WTC11 (cell line): ENCODE measurements at regions not wholly inside any gene's neighbourhood (a gene's known extent, or its start where the extent isn't known, plus 50 kb on each side); places are given as distances from the start of the nearest gene placed in this dataset.

Experiments used
- ATAC-seq: fragments of 200-7000 bp; cut with Tn5 transposase; 2 replicates; pipeline ENCODE4 v1.10.0; 2021; ENCODE audit warnings: mild to moderate bottlenecking, moderate library complexity
- CTCF ChIA-PET: fragments of 300-600 bp; sonication (Branson Sonifier 250); formaldehyde crosslinking; loops from one replicate; lab custom pipeline; 2021; ENCODE audit warnings: antibody characterized with exemption; lab: Charles Lee
- POLR2A ChIA-PET: fragments of 350-600 bp; sonication (Branson Sonifier 250); formaldehyde crosslinking; loops from one replicate; lab custom pipeline; 2021; ENCODE audit warnings: antibody characterized with exemption; lab: Charles Lee
- DNase-seq: peaks from one replicate; pipeline ENCODE4 v3.0.0; 2021; ENCODE audit warnings: low spot score
- H3K27ac Mint-ChIP-seq: 2 replicates; pipeline ENCODE4 v1.8.0; 2021; ENCODE audit warnings: mixed read lengths
- H3K27me3 Mint-ChIP-seq: 2 replicates; pipeline ENCODE4 v1.8.0; 2021; ENCODE audit warnings: low read depth, mild to moderate bottlenecking, moderate library complexity, mixed read lengths
- H3K36me3 Mint-ChIP-seq: 2 replicates; pipeline ENCODE4 v1.8.0; 2021; ENCODE audit warnings: mixed read lengths
- H3K4me1 Mint-ChIP-seq: 2 replicates; pipeline ENCODE4 v1.8.0; 2022; ENCODE audit warnings: mixed read lengths
- H3K4me3 Mint-ChIP-seq: 2 replicates; pipeline ENCODE4 v1.8.0; 2021; ENCODE audit warnings: mild to moderate bottlenecking, moderate library complexity, mixed read lengths
- H3K9me3 Mint-ChIP-seq: 2 replicates; pipeline ENCODE4 v1.8.0; 2021; ENCODE audit warnings: mixed read lengths
- ATF6 ChIP-seq: sonication (generic); formaldehyde crosslinking; IDR thresholded peaks from 2 replicates; pipeline ENCODE4 v1.8.1; 2023; ENCODE audit warnings: mild to moderate bottlenecking, missing genetic modification reagents
- CREB1 ChIP-seq: sonication (generic); formaldehyde crosslinking; IDR thresholded peaks from 2 replicates; pipeline ENCODE4 v1.8.0; 2023; ENCODE audit warnings: mild to moderate bottlenecking, missing genetic modification reagents
- E2F4 ChIP-seq: sonication (generic); formaldehyde crosslinking; IDR thresholded peaks from 2 replicates; pipeline ENCODE4 v1.8.1; 2022; ENCODE audit warnings: low read depth, mild to moderate bottlenecking, moderate library complexity, missing genetic modification reagents, borderline replicate concordance
- E2F5 ChIP-seq: sonication (generic); formaldehyde crosslinking; IDR thresholded peaks from 2 replicates; pipeline ENCODE4 v1.8.1; 2022; ENCODE audit warnings: mild to moderate bottlenecking, moderate library complexity, missing genetic modification reagents
- EMX1 ChIP-seq: fragments of 250-450 bp; sonication (Bioruptor Pico); IDR thresholded peaks from 2 replicates; pipeline ENCODE4 v1.8.0; 2021; ENCODE audit warnings: mild to moderate bottlenecking
- GRHL2 ChIP-seq: fragments of 250-450 bp; sonication (Bioruptor Pico); IDR thresholded peaks from 2 replicates; pipeline ENCODE4 v1.8.0; 2022; ENCODE audit warnings: mild to moderate bottlenecking, moderate library complexity; ENCODE audit not compliant: insufficient replicate concordance, severe bottlenecking
- JAZF1 ChIP-seq: fragments of 250-450 bp; sonication (Bioruptor Pico); IDR thresholded peaks from 2 replicates; pipeline ENCODE4 v1.9.0; 2021; ENCODE audit warnings: moderate library complexity, mild to moderate bottlenecking, inconsistent platforms
- MLX ChIP-seq: sonication (generic); formaldehyde crosslinking; IDR thresholded peaks from 2 replicates; pipeline ENCODE4 v1.8.1; 2023; ENCODE audit warnings: mild to moderate bottlenecking, missing genetic modification reagents, moderate library complexity
- MXD4 ChIP-seq: fragments of 250-450 bp; sonication (Bioruptor Pico); IDR thresholded peaks from 2 replicates; pipeline ENCODE4 v1.8.0; 2021; ENCODE audit warnings: mild to moderate bottlenecking, moderate library complexity, borderline replicate concordance
- NFE2L1 ChIP-seq: sonication (generic); formaldehyde crosslinking; IDR thresholded peaks from 2 replicates; pipeline ENCODE4 v1.8.1; 2023; ENCODE audit warnings: missing genetic modification reagents
- NR2C2 ChIP-seq: sonication (generic); formaldehyde crosslinking; IDR thresholded peaks from 2 replicates; pipeline ENCODE4 v1.8.0; 2022; ENCODE audit warnings: mild to moderate bottlenecking, missing genetic modification reagents
- NR3C1 ChIP-seq: sonication (generic); formaldehyde crosslinking; conservative IDR thresholded peaks from 2 replicates; pipeline ENCODE4 v1.8.1; 2023; ENCODE audit warnings: low read depth, mild to moderate bottlenecking, missing genetic modification reagents
- PREB ChIP-seq: sonication (generic); formaldehyde crosslinking; IDR thresholded peaks from 2 replicates; pipeline ENCODE4 v1.8.1; 2022; ENCODE audit warnings: mild to moderate bottlenecking, missing genetic modification reagents, moderate library complexity, borderline replicate concordance
- RELA ChIP-seq: sonication (generic); formaldehyde crosslinking; IDR thresholded peaks from 2 replicates; pipeline ENCODE4 v1.8.1; 2022; ENCODE audit warnings: missing genetic modification reagents, mild to moderate bottlenecking, borderline replicate concordance
- RORB ChIP-seq: fragments of 250-450 bp; sonication (Bioruptor Pico); IDR thresholded peaks from 2 replicates; pipeline ENCODE4 v1.9.0; 2021; ENCODE audit warnings: mild to moderate bottlenecking
- SOX15 ChIP-seq: fragments of 250-450 bp; sonication (Bioruptor Pico); IDR thresholded peaks from 2 replicates; pipeline ENCODE4 v1.9.0; 2021; ENCODE audit warnings: mild to moderate bottlenecking
- SP1 ChIP-seq: sonication (generic); formaldehyde crosslinking; conservative IDR thresholded peaks from 2 replicates; pipeline ENCODE4 v1.8.1; 2022; ENCODE audit warnings: missing genetic modification reagents
- ZNF396 ChIP-seq: fragments of 250-450 bp; sonication (Bioruptor Pico); IDR thresholded peaks from 2 replicates; pipeline ENCODE4 v1.8.0; 2021; ENCODE audit warnings: mild to moderate bottlenecking, moderate library complexity, borderline replicate concordance
- ZNF416 ChIP-seq: fragments of 250-450 bp; sonication (Bioruptor Pico); IDR thresholded peaks from 2 replicates; pipeline ENCODE4 v1.9.0; 2021; ENCODE audit warnings: mild to moderate bottlenecking, inconsistent platforms
- ZNF425 ChIP-seq: fragments of 250-450 bp; sonication (Bioruptor Pico); conservative IDR thresholded peaks from 2 replicates; pipeline ENCODE4 v1.9.0; 2021; ENCODE audit warnings: mild to moderate bottlenecking
- ZNF671 ChIP-seq: fragments of 250-450 bp; sonication (Bioruptor Pico); IDR thresholded peaks from 2 replicates; pipeline ENCODE4 v1.8.0; 2021; ENCODE audit warnings: mild to moderate bottlenecking

- TF ChIP-seq ZNF425 (CRISPR knock-in tag): no peak
Measured at GRCh38 chr13:37274569-37275497, 169.4 kb upstream of the CSNK1A1L start (continued).

GRCh38 chr13:37273836-37274235 lies 168.4 kb upstream of the CSNK1A1L start:
- TF ChIP-seq NR2C2 (CRISPR knock-in tag) (no peak), CREB1 (CRISPR knock-in tag) (no peak), NR3C1 (CRISPR knock-in tag) (no peak), RORB (CRISPR knock-in tag) (no peak), PREB (CRISPR knock-in tag) (no peak), E2F4 (CRISPR knock-in tag) (no peak), SOX15 (CRISPR knock-in tag) (no peak), ZNF416 (CRISPR knock-in tag) (no peak), NFE2L1 (CRISPR knock-in tag) (no peak), ZNF396 (CRISPR knock-in tag) (no peak)
- H3K27me3 Mint-ChIP-seq: no peaks in the 10 kb centered on the region
- POLR2A ChIA-PET: no interaction called here
- H3K36me3 Mint-ChIP-seq: peaks cover 6% of the 10 kb centered on the region
- no peak for DNase-seq
- no peaks in the 10 kb centered on the region for H3K4me1 Mint-ChIP-seq
- ATAC-seq: no peak
- peaks cover 23% of the 10 kb centered on the region for H3K9me3 Mint-ChIP-seq
- CTCF ChIA-PET: no interaction called here
- H3K27ac Mint-ChIP-seq: no peak overlapping the region
- H3K4me3 Mint-ChIP-seq: no peak overlapping the region

GRCh38 chr13:37270226-37271001 lies 164.9 kb upstream of the CSNK1A1L start:
- Mint-ChIP-seq H3K27me3 (no peaks in the 10 kb centered on the region), H3K36me3 (no peaks in the 10 kb centered on the region), H3K4me1 (no peaks in the 10 kb centered on the region), H3K27ac (no peak overlapping the region), H3K4me3 (no peak overlapping the region), H3K9me3 (peaks cover 19% of the 10 kb centered on the region)
- POLR2A ChIA-PET: no interaction called here
- no peak for DNase-seq
- TF ChIP-seq SP1 (CRISPR knock-in tag) (no peak), MLX (CRISPR knock-in tag) (no peak)
- peak; percentile 41; the same call in 1 of the 2 replicates for ATAC-seq
- CTCF ChIA-PET: no interaction called here

GRCh38 chr13:37263871-37264270 lies 158.4 kb upstream of the CSNK1A1L start:
- Mint-ChIP-seq H3K4me3 (no peak overlapping the region), H3K27ac (peak overlapping the region; percentile 77; the same call in 1 of the 2 replicates)
- TF ChIP-seq GRHL2 (no peak), MXD4 (CRISPR knock-in tag) (no peak), JAZF1 (no peak), ATF6 (no peak), E2F5 (CRISPR knock-in tag) (no peak), EMX1 (CRISPR knock-in tag) (no peak), NFE2L1 (CRISPR knock-in tag) (no peak), ZNF671 (no peak), RELA (CRISPR knock-in tag) (no peak)

More at GRCh38 chr13:37263871-37264270, 158.4 kb upstream of the CSNK1A1L start:
- Mint-ChIP-seq H3K4me1 (peaks cover 8% of the 10 kb centered on the region), H3K9me3 (peaks cover 36% of the 10 kb centered on the region), H3K27me3 (no peaks in the 10 kb centered on the region), H3K36me3 (peaks cover 20% of the 10 kb centered on the region)
- peak; percentile 32 for DNase-seq
- POLR2A ChIA-PET: no interaction called here
- CTCF ChIA-PET: no interaction called here
- ATAC-seq: peak; percentile 44; the same call in 1 of the 2 replicates
